ENCODE measurements at regions not wholly inside any gene's neighbourhood (a gene's known extent, or its start where the extent isn't known, plus 50 kb on each side); places are given as distances from the start of the nearest gene placed in this dataset.

GRCh38 chr17:14715561-14715960 lies 414.7 kb downstream of the HS3ST3B1 start:
- DNase-seq: no peak

- no peak for DNase-seq
Observed at GRCh38 chr17:14712611-14713021, 411.7 kb downstream of the HS3ST3B1 start.

GRCh38 chr17:14704121-14704520 lies 403.2 kb downstream of the HS3ST3B1 start:
- DNase-seq: no peak

- no peak for DNase-seq
Observed at GRCh38 chr17:14701886-14702285, 401.0 kb downstream of the HS3ST3B1 start.

- DNase-seq: peak; percentile 39
Observed at GRCh38 chr17:14699574-14700185, 398.8 kb downstream of the HS3ST3B1 start.

- no peak for DNase-seq
Observed at GRCh38 chr17:14693382-14693781, 392.5 kb downstream of the HS3ST3B1 start.

GRCh38 chr17:14690704-14691103 lies 389.8 kb downstream of the HS3ST3B1 start:
- DNase-seq: no peak

- no peak for DNase-seq
Observed at GRCh38 chr17:14688134-14688533, 387.3 kb downstream of the HS3ST3B1 start.

- DNase-seq: no peak
Observed at GRCh38 chr17:14672830-14673229, 371.9 kb downstream of the HS3ST3B1 start.

GRCh38 chr17:14670861-14671260 lies 370.0 kb downstream of the HS3ST3B1 start:
- no peak for DNase-seq

- no peak for DNase-seq
Observed at GRCh38 chr17:14664511-14664910, 363.6 kb downstream of the HS3ST3B1 start.

- DNase-seq: no peak
Observed at GRCh38 chr17:14641117-14641516, 340.2 kb downstream of the HS3ST3B1 start.

GRCh38 chr17:14637260-14637659 lies 336.4 kb downstream of the HS3ST3B1 start:
- no peak for DNase-seq

- no peak for DNase-seq
Observed at GRCh38 chr17:14630621-14631020, 329.7 kb downstream of the HS3ST3B1 start.

GRCh38 chr17:14630046-14630445 lies 329.2 kb downstream of the HS3ST3B1 start:
- no peak for DNase-seq

GRCh38 chr17:14622615-14623101 lies 321.8 kb downstream of the HS3ST3B1 start:
- DNase-seq: no peak

- DNase-seq: no peak
Observed at GRCh38 chr17:14621826-14622614, 321.1 kb downstream of the HS3ST3B1 start.

- DNase-seq: no peak
Observed at GRCh38 chr17:14619821-14620220, 318.9 kb downstream of the HS3ST3B1 start.

- no peak for DNase-seq
Observed at GRCh38 chr17:14616528-14616927, 315.6 kb downstream of the HS3ST3B1 start.

- no peak for DNase-seq
Observed at GRCh38 chr17:14605267-14605599, 304.4 kb downstream of the HS3ST3B1 start.

- DNase-seq: no peak
Observed at GRCh38 chr17:14604591-14605266, 303.8 kb downstream of the HS3ST3B1 start.

GRCh38 chr17:14596224-14596623 lies 295.3 kb downstream of the HS3ST3B1 start:
- no peak for DNase-seq

GRCh38 chr17:14595656-14596055 lies 294.8 kb downstream of the HS3ST3B1 start:
- no peak for DNase-seq

GRCh38 chr17:14594690-14595089 lies 293.8 kb downstream of the HS3ST3B1 start:
- no peak for DNase-seq

All from NCI-H146 (cell line).